ENCODE measurements at regions not wholly inside any gene's neighbourhood (a gene's known extent, or its start where the extent isn't known, plus 50 kb on each side); places are given as distances from the start of the nearest gene placed in this dataset.
"Not testable (repeated sequence)": the region's sequence is repeated elsewhere in the genome, so short reads cannot be mapped to it uniquely, and the experiment has no call there.

DNA sequence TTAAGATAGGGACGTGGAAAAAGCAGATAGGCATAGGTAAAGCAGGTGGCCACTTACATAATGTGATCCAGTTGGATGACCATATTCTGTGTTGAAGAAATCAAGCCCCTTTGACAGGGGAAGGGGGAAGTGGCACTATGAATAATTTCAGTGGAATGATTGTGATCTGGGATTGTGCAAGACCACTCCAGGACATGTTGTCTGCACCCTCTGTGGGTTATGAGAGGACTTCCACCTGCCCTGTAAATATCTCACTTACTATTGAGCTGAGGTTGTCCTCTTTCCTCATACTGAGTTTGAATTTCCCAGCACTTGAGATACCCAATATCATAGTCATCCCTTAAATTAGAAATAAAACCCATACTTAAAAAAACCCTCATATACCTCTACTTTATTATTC lies 220.7 kb downstream of the IRS1 start:
- no peak for DNase-seq (ENCODE audit: low read depth in 2 of 2)

- DNase-seq (ENCODE audit: low read depth in 2 of 2) = no peak
Observed at GRCh38 chr2:226578373-226578772, 221.2 kb downstream of the IRS1 start.

- no peak for DNase-seq (ENCODE audit: low read depth in 2 of 2)
Observed at GRCh38 chr2:226575928-226576327, 223.7 kb downstream of the IRS1 start.

GRCh38 chr2:226573158-226573557 lies 226.5 kb downstream of the IRS1 start:
- no peak for DNase-seq (ENCODE audit: low read depth in 2 of 2)

- DNase-seq (ENCODE audit: low read depth in 2 of 2) = no peak
Observed at GRCh38 chr2:226564667-226565066, 235.0 kb downstream of the IRS1 start.

DNA sequence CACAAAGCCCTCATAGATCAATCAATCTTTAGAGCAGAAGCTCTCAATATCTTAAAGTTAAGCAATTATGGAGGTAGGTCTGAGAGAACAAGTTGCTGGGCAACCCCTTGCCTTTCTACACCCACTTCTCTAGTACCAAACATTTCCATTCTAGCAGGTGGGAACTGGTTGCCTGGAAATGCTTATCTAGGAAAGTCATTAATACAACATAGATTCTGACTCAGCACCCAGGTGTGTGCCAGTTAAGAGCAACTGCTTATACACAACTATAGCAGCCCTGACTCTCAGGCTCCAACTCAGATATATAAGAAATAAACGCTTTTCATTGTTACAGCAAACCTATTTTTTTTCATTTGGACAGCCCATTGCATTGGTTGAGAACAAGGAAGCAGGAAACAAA lies 237.7 kb downstream of the IRS1 start:
- no peak for DNase-seq (ENCODE audit: low read depth in 2 of 2)

DNA sequence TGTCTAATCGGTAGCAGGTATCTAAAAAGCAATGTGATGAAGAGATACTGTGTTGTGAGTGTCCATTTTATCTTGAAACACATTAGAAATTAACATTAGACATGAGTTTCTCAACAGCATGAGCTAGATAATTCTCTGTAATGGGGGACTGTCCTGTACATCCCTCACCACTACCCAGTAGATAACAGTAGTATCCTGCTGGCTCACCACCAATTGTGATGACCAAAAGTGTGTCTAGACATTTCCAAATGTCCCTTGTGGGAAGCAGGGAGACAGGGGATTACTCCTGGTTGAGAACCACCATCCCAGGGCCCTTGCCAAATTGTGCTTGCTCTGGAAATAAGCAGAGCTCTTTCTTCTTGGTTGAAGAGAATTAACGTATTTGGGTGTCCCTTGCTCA lies 239.3 kb downstream of the IRS1 start:
- DNase-seq (ENCODE audit: low read depth in 2 of 2) = no peak

- DNase-seq (ENCODE audit: low read depth in 2 of 2) = no peak
Observed at GRCh38 chr2:226559536-226559935, 240.1 kb downstream of the IRS1 start.

- DNase-seq (ENCODE audit: low read depth in 2 of 2) = no peak
Observed at GRCh38 chr2:226558418-226558817, 241.2 kb downstream of the IRS1 start.

DNA sequence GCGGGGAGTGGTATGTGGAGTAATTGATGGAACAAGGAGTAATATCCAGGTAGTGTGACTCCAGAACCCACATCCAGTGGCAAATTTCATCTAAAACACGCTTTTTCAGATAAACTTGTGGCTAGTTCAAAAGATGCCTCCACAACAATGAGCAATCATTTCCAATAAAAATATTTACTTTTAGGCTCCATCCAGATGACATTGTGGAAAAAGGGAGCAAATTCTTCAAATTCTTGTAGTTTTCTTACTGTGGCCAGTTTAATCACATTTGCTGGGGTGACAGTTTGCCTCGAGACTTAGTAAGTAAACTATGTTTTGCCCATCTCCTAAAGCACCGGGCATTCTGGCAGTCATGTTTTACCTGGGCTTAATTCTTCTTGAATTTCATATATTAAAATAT lies 243.6 kb downstream of the IRS1 start:
- DNase-seq (ENCODE audit: low read depth in 2 of 2) = no peak

GRCh38 chr2:226554701-226555100 lies 244.9 kb downstream of the IRS1 start:
- no peak for DNase-seq (ENCODE audit: low read depth in 2 of 2)

DNA sequence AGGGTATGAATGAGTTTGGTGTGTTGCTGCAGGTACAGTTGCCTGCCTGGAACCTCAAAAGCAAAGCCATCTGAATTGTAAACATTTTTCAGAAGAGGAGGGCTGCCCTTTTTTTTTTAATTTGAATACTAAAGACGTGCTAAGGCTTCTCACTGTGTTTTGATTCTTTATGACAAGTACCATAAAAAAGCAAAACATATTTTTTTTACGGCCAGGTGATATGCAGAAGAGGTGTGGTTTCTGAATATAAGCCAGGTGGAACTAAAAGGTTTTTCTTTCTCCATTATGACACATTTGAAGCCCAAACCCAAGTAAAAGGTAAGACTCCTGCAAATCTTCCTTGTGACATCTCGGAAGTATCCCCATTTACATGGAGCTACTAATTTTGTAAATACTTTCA lies 246.3 kb downstream of the IRS1 start:
- DNase-seq (ENCODE audit: low read depth in 2 of 2) = no peak

DNA sequence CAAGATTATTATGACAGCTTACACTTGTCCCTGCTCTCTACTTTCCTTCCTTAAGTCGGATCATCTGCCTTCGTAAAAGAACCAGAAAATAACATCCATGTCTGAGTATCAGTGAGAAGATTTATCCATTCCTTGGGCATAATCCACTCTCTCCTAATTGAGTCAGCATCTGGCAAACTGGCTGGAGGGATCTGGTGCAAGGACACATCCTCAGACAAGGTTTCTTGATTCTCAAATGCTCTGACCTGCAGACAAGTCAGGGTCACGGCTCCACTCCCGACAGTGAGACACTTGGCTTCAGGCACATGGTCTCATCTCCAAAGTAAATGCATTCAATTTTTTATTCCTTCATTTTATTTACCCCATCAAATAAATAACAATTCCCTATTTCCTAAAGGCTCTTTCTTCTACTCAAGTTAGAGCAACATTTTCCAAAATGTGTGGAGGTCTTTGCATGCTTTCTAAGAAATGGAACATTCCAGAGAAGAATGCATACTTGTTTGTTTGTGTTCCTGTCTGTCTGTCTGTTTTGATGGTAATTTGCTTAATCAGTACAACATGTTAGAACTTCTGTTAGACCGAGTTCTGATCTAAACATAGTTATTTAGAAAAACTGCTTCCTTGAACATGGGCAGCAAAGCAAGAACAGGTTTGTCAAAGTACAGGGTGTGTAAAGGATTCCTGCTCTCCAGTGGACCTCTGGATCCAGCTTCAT lies 246.9 kb downstream of the IRS1 start:
- no peak for DNase-seq (ENCODE audit: low read depth in 2 of 2)

- DNase-seq (ENCODE audit: low read depth in 2 of 2) = no peak
Observed at GRCh38 chr2:226551522-226552250, 247.9 kb downstream of the IRS1 start.

DNA sequence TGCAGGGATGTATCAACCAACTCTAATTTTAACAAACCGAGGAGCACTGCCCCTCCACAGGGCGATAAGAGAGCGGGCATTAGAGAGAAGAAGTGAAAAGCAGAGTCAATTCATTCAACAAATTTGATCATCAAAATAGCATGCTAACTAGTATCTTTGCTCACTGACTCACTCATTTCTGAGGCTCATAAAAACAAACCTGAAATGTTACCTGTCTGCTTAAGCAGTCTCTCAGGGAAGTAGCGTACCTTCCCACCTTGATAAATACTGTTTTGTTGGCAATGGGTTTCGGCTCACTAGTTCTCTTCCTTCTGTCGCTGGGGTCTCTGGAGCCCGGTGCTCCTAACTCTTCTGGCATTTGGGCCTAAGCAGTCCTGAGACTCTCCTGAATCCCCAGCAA lies 248.8 kb downstream of the IRS1 start:
- DNase-seq (ENCODE audit: low read depth in 2 of 2) = no peak

GRCh38 chr2:226548732-226549131 lies 250.9 kb downstream of the IRS1 start:
- no peak for DNase-seq (ENCODE audit: low read depth in 2 of 2)

DNA sequence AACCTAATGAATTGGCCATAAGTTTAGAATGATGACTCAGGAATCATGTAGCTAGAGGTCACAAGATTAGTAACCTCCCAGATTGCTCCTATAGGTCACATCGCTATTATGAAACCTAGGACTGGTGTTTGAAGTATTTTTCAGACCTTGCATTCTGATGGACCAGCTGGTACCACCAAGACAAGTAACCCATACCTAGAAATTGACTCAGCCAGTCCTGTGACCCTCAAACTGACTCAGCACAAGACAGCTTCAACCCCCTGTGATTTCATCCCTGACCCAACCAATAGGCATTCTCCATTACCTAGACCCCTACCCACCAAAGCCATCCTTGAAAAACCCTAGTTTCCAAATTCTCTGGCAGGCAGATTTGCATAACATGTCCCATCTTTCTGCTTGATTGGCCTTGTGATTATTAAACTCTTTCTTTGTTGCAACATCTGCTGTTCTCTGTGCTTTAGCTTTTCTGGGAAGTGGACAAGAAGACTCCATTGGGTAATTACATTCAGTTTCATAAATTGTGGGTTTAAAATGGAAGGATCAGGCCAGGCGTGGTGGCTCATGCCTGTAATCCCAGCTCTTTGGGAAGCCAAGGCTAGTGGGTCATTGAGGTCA lies 254.9 kb downstream of the IRS1 start:
- DNase-seq (ENCODE audit: low read depth in 2 of 2) = no peak

GRCh38 chr2:226540204-226540994 lies 259.2 kb downstream of the IRS1 start:
- no peak for DNase-seq (ENCODE audit: low read depth in 2 of 2)

- no peak for DNase-seq (ENCODE audit: low read depth in 2 of 2)
Observed at GRCh38 chr2:226536410-226536809, 263.2 kb downstream of the IRS1 start.

GRCh38 chr2:226532976-226533375 lies 266.6 kb downstream of the IRS1 start:
- not testable (repeated sequence) for DNase-seq (ENCODE audit: low read depth in 2 of 2)

DNA sequence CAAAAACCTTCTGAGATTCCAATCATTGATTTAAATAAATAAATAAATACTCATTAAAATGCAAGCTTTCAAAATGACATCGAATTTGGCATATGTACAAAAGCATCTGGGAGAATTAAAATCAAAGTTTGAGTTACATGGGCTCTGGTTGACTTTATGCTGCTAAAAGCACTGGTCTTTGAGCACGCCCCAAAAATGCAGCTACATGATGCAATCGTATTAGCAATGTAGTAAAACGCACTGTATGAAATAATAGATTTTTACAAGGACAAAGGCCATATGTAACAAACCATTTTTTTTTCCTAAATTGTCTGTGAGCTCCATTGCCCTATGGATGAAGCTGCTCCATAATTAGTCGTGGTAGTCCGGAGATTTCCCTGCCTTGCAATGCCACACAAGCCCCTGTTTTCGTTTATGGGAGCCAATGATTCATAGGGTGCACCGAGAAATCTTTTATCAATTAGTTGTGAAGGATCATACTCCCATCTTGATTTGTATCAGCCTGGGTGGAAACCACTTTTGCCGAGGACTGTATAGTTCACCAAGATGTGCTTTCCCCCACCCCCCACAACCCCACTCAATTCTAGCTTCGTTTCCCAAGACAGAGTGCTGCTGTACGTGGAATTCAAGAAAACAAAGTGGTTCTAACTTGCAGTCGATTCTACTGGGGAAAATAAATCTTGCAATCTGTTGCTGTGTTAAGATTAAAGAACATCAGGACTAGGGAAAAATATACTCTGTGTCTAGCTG lies 268.4 kb downstream of the IRS1 start:
- no peak for DNase-seq (ENCODE audit: low read depth in 2 of 2)

- DNase-seq (ENCODE audit: low read depth in 2 of 2) = no peak
Observed at GRCh38 chr2:226529556-226529955, 270.1 kb downstream of the IRS1 start.

All from stimulated activated CD4-positive, alpha-beta T cell treated with anti-CD3 and anti-CD28 coated beads, Interleukin-12 subunit alpha, Interleukin-12 subunit beta, amount 100 ng/mL, for 24 hours (primary cell).